ENCODE measurements at regions not wholly inside any gene's neighbourhood (a gene's known extent, or its start where the extent isn't known, plus 50 kb on each side); places are given as distances from the start of the nearest gene placed in this dataset.

DNA sequence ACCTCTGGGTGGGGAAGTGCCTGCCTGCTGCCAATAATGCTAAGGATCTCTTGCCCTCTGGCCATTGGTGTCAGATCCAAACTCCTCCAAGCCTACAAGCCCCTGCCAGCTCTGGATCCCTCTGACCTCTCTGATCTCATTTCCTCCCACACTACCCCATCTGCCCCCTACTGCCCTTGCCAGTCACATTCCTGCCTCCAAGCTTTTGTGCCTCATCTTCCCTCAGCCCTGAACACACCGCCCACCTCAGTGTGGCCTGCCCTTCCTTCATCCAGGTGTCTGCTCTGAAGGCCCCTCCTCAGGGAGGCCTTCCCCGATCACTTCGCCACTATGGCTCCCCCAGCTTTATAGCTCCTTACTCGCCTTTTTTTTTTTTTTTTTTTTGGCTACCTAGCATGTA is 161.0 kb upstream of the GLI2 start:
- no peaks in the 10 kb centered on the region for H3K4me1 Mint-ChIP-seq (ENCODE audit: low read depth, unreplicated experiment)
- no peak overlapping the region for H3K27ac Mint-ChIP-seq (ENCODE audit: unreplicated experiment)
- H3K9me3 Mint-ChIP-seq (ENCODE audit: low read depth, unreplicated experiment) = no peaks in the 10 kb centered on the region
- TF ChIP-seq, protein P1, sequence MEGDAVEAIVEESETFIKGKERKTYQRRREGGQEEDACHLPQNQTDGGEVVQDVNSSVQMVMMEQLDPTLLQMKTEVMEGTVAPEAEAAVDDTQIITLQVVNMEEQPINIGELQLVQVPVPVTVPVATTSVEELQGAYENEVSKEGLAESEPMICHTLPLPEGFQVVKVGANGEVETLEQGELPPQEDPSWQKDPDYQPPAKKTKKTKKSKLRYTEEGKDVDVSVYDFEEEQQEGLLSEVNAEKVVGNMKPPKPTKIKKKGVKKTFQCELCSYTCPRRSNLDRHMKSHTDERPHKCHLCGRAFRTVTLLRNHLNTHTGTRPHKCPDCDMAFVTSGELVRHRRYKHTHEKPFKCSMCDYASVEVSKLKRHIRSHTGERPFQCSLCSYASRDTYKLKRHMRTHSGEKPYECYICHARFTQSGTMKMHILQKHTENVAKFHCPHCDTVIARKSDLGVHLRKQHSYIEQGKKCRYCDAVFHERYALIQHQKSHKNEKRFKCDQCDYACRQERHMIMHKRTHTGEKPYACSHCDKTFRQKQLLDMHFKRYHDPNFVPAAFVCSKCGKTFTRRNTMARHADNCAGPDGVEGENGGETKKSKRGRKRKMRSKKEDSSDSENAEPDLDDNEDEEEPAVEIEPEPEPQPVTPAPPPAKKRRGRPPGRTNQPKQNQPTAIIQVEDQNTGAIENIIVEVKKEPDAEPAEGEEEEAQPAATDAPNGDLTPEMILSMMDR (IDR thresholded peaks at IDR 0.05; ENCODE audit: unreplicated experiment) = no peak
- peaks cover 95% of the 10 kb centered on the region for H3K27me3 Mint-ChIP-seq (ENCODE audit: unreplicated experiment)
- no peak overlapping the region for H3K4me3 Mint-ChIP-seq (ENCODE audit: low read depth, unreplicated experiment)
- no peak for DNase-seq
- CTCF ChIA-PET = no interaction called here
- no TSS peak for BruUV-seq (replicated peaks)
- intact Hi-C loops (cut with micrococcal nuclease; ENCODE audit: unreplicated experiment) = no loop called here
- H3K36me3 Mint-ChIP-seq (ENCODE audit: insufficient read depth, unreplicated experiment) = no peaks in the 10 kb centered on the region

GRCh38 chr2:120575966-120576365 is 159.7 kb upstream of the GLI2 start:
- TF ChIP-seq, protein P1 (IDR thresholded peaks at IDR 0.05; ENCODE audit: unreplicated experiment) = no peak
- CTCF ChIA-PET = no interaction called here

GRCh38 chr2:120576509-120577474 is 158.9 kb upstream of the GLI2 start:
- Mint-ChIP-seq H3K9me3 (ENCODE audit: low read depth, unreplicated experiment) (no peaks in the 10 kb centered on the region), H3K4me3 (ENCODE audit: low read depth, unreplicated experiment) (no peak overlapping the region), H3K4me1 (ENCODE audit: low read depth, unreplicated experiment) (no peaks in the 10 kb centered on the region), H3K36me3 (ENCODE audit: insufficient read depth, unreplicated experiment) (no peaks in the 10 kb centered on the region), H3K27me3 (ENCODE audit: unreplicated experiment) (peaks cover 96% of the 10 kb centered on the region), H3K27ac (ENCODE audit: unreplicated experiment) (no peak overlapping the region)
- CTCF ChIA-PET = no interaction called here
- intact Hi-C loops (cut with micrococcal nuclease; ENCODE audit: unreplicated experiment) = no loop called here
- TF ChIP-seq, protein P1 (IDR thresholded peaks at IDR 0.05; ENCODE audit: unreplicated experiment) = no peak
- no TSS peak for BruUV-seq (replicated peaks)
- no peak for DNase-seq

More at GRCh38 chr2:120575966-120576365, 159.7 kb upstream of the GLI2 start:
- Mint-ChIP-seq H3K27me3 (ENCODE audit: unreplicated experiment) (peaks cover 95% of the 10 kb centered on the region), H3K4me3 (ENCODE audit: low read depth, unreplicated experiment) (no peak overlapping the region), H3K4me1 (ENCODE audit: low read depth, unreplicated experiment) (no peaks in the 10 kb centered on the region), H3K9me3 (ENCODE audit: low read depth, unreplicated experiment) (no peaks in the 10 kb centered on the region), H3K27ac (ENCODE audit: unreplicated experiment) (no peak overlapping the region), H3K36me3 (ENCODE audit: insufficient read depth, unreplicated experiment) (no peaks in the 10 kb centered on the region)
- no peak for DNase-seq
- BruUV-seq (replicated peaks) = no TSS peak
- intact Hi-C loops (cut with micrococcal nuclease; ENCODE audit: unreplicated experiment) = no loop called here

DNA sequence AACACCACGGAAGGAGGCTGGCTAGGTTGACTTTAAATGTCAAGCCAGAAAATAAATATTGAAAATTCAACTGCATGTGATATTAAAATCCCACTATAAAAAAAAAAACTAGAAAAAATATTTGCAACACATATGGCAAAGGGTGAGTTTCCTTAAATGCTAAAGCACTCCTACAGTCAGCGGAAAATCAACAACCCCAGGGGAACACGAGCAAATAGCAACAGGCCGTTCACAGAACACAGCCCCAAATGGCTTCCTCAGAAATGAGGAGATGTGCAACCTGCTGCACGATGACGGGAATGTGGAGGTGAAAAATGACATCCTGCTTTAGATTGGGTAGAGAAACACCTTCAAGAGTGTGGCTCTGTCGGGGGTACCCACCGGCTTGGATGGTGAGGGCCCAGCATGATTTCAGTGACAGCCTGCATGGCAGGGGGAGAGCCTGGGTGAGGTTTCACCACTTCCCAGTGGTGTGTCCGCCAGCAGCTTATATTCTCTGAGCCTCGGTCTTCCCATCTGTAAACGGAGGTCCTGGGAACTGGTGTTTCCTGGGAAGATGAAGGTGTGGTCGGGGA is 157.9 kb upstream of the GLI2 start:
- Mint-ChIP-seq H3K9me3 (ENCODE audit: low read depth, unreplicated experiment) (no peaks in the 10 kb centered on the region), H3K4me3 (ENCODE audit: low read depth, unreplicated experiment) (no peak overlapping the region), H3K27me3 (ENCODE audit: unreplicated experiment) (peaks cover 99% of the 10 kb centered on the region), H3K36me3 (ENCODE audit: insufficient read depth, unreplicated experiment) (no peaks in the 10 kb centered on the region), H3K27ac (ENCODE audit: unreplicated experiment) (no peak overlapping the region), H3K4me1 (ENCODE audit: low read depth, unreplicated experiment) (no peaks in the 10 kb centered on the region)
- intact Hi-C loops (cut with micrococcal nuclease; ENCODE audit: unreplicated experiment) = no loop called here
- BruUV-seq (replicated peaks) = no TSS peak
- CTCF ChIA-PET = no interaction called here
- DNase-seq = no peak
- TF ChIP-seq, protein P1 (IDR thresholded peaks at IDR 0.05; ENCODE audit: unreplicated experiment) = no peak

Data from Calu3 (cell line).